Chondrocyte (in vitro differentiated cells): ENCODE measurements at regions not wholly inside any gene's neighbourhood (a gene's known extent, or its start where the extent isn't known, plus 50 kb on each side); places are given as distances from the start of the nearest gene placed in this dataset.

Experiments
- DNase-seq: peaks from one replicate; pipeline ENCODE4 v3.0.0; 2021; ENCODE audit warnings: mixed read lengths, low spot score
- H3K27ac Mint-ChIP-seq: one replicate; pipeline ENCODE4 v1.8.0; 2021; ENCODE audit warnings: mild to moderate bottlenecking, moderate library complexity, mixed read lengths; ENCODE audit not compliant: unreplicated experiment
- H3K27me3 Mint-ChIP-seq: 2 replicates; pipeline ENCODE4 v1.8.0; 2021; ENCODE audit warnings: low read depth, mixed read lengths
- H3K36me3 Mint-ChIP-seq: 2 replicates; pipeline ENCODE4 v1.8.0; 2021; ENCODE audit warnings: low read depth, mixed read lengths
- H3K4me1 Mint-ChIP-seq: 2 replicates; pipeline ENCODE4 v1.8.0; 2021; ENCODE audit warnings: low read depth, mild to moderate bottlenecking, mixed read lengths
- H3K4me3 Mint-ChIP-seq: one replicate; pipeline ENCODE4 v1.8.0; 2021; ENCODE audit warnings: mild to moderate bottlenecking, moderate library complexity, mixed read lengths; ENCODE audit not compliant: unreplicated experiment
- H3K9me3 Mint-ChIP-seq: 2 replicates; pipeline ENCODE4 v1.8.0; 2021; ENCODE audit warnings: low read depth, mixed read lengths
- CTCF ChIP-seq: fragments of 200-600 bp; sonication (generic); IDR thresholded peaks from 2 replicates; pipeline ENCODE4 v1.5.0; 2021; ENCODE audit warnings: antibody characterized with exemption, mild to moderate bottlenecking, moderate library complexity

- no peak for DNase-seq
- Mint-ChIP-seq H3K4me3 (no peak overlapping the region), H3K9me3 (no peaks in the 10 kb centered on the region), H3K4me1 (peaks cover 3% of the 10 kb centered on the region), H3K27ac (no peak overlapping the region), H3K36me3 (no peaks in the 10 kb centered on the region), H3K27me3 (no peaks in the 10 kb centered on the region)
- no peak for TF ChIP-seq CTCF
These were observed 1609.2 kb downstream of the STIM2 start for GRCh38 chr4:28469886-28470285.

- H3K36me3 Mint-ChIP-seq, result no peaks in the 10 kb centered on the region
- no peaks in the 10 kb centered on the region for H3K9me3 Mint-ChIP-seq
- H3K4me3 Mint-ChIP-seq, result no peak overlapping the region
- peaks cover 5% of the 10 kb centered on the region for H3K4me1 Mint-ChIP-seq
- no peak for DNase-seq
- H3K27me3 Mint-ChIP-seq, result no peaks in the 10 kb centered on the region
- no peak for TF ChIP-seq CTCF
- H3K27ac Mint-ChIP-seq, result no peak overlapping the region
These were observed 1614.7 kb downstream of the STIM2 start for GRCh38 chr4:28475381-28475780.

- no peak for DNase-seq
- no peak overlapping the region for H3K4me3 Mint-ChIP-seq
- no peaks in the 10 kb centered on the region for H3K9me3 Mint-ChIP-seq
- H3K27me3 Mint-ChIP-seq, result no peaks in the 10 kb centered on the region
- no peak for TF ChIP-seq CTCF
- peaks cover 6% of the 10 kb centered on the region for H3K4me1 Mint-ChIP-seq
- H3K36me3 Mint-ChIP-seq, result no peaks in the 10 kb centered on the region
- H3K27ac Mint-ChIP-seq, result no peak overlapping the region
These were observed 1619.0 kb downstream of the STIM2 start for GRCh38 chr4:28479666-28480065.

- no peak for DNase-seq
- Mint-ChIP-seq H3K4me1 (peaks cover 6% of the 10 kb centered on the region), H3K27ac (no peak overlapping the region), H3K36me3 (no peaks in the 10 kb centered on the region), H3K27me3 (no peaks in the 10 kb centered on the region), H3K4me3 (no peak overlapping the region), H3K9me3 (no peaks in the 10 kb centered on the region)
- no peak for TF ChIP-seq CTCF
These were observed 1620.9 kb downstream of the STIM2 start for GRCh38 chr4:28481565-28481964.

GRCh38 chr4:28482580-28483270, 1622.1 kb downstream of the STIM2 start:
- Mint-ChIP-seq H3K9me3 (no peaks in the 10 kb centered on the region), H3K27ac (no peak overlapping the region), H3K36me3 (no peaks in the 10 kb centered on the region), H3K27me3 (no peaks in the 10 kb centered on the region), H3K4me1 (peaks cover 6% of the 10 kb centered on the region), H3K4me3 (no peak overlapping the region)
- DNase-seq, result no peak
- TF ChIP-seq CTCF, result no peak
